Neural cell (in vitro differentiated cells): ENCODE measurements at regions not wholly inside any gene's neighbourhood (a gene's known extent, or its start where the extent isn't known, plus 50 kb on each side); places are given as distances from the start of the nearest gene placed in this dataset.

Experiments
- H2AFZ ChIP-seq: fragments of 200-600, 300-800 bp; sonication (generic), shearing (Covaris generic); 2 replicates; pipeline ENCODE4 v1.6.0; 2014; ENCODE audit warnings: low read depth, mild to moderate bottlenecking, antibody characterized with exemption, low read length, moderate library complexity
- H3F3A ChIP-seq: fragments of 200-600 bp; shearing (Covaris generic); 2 replicates; pipeline ENCODE4 v1.6.1; 2016; ENCODE audit warnings: mild to moderate bottlenecking, moderate library complexity, mixed read lengths, antibody characterized with exemption, low read length; ENCODE audit not compliant: insufficient read depth, poor library complexity, severe bottlenecking
- H3K27ac ChIP-seq: fragments of 200-600, 300-800 bp; sonication (generic), shearing (Covaris generic); 2 replicates; pipeline ENCODE4 v1.5.1; 2014; ENCODE audit warnings: mild to moderate bottlenecking, low read length, moderate library complexity
- H3K27me3 ChIP-seq: fragments of 300-800, 200-600 bp; sonication (generic), shearing (Covaris generic); 2 replicates; pipeline ENCODE4 v1.6.0; 2014; ENCODE audit warnings: mild to moderate bottlenecking, low read depth, low read length, moderate library complexity; ENCODE audit not compliant: insufficient read depth
- H3K36me3 ChIP-seq: fragments of 300-800, 200-600 bp; sonication (generic), shearing (Covaris generic); 2 replicates; pipeline ENCODE4 v1.5.1; 2014; ENCODE audit warnings: mild to moderate bottlenecking, antibody characterized with exemption, low read length, moderate library complexity; ENCODE audit not compliant: insufficient read depth
- H3K4me2 ChIP-seq: fragments of 300-800, 200-600 bp; sonication (generic), shearing (Covaris generic); 2 replicates; pipeline ENCODE4 v1.6.0; 2014; ENCODE audit warnings: mild to moderate bottlenecking, low read length
- H3K4me3 ChIP-seq: fragments of 300-800, 200-600 bp; sonication (generic), shearing (Covaris generic); 2 replicates; pipeline ENCODE4 v1.5.1; 2014; ENCODE audit warnings: mild to moderate bottlenecking, low read length, moderate library complexity
- H3K79me2 ChIP-seq: fragments of 200-600 bp; shearing (Covaris generic); replicated peaks from 2 replicates; pipeline ENCODE4 v1.6.0; 2014; ENCODE audit warnings: mild to moderate bottlenecking, low read length, moderate library complexity; ENCODE audit not compliant: insufficient read depth
- H3K9ac ChIP-seq: fragments of 300-800, 200-600 bp; sonication (generic), shearing (Covaris generic); 2 replicates; pipeline ENCODE4 v1.6.1; 2016; ENCODE audit warnings: mild to moderate bottlenecking, low read length, mixed read lengths
- H3K9me2 ChIP-seq: fragments of 200-600 bp; shearing (Covaris generic); 2 replicates; pipeline ENCODE4 v1.6.1; 2016; ENCODE audit warnings: mild to moderate bottlenecking, low read length, mixed read lengths; ENCODE audit not compliant: insufficient read depth
- H3K9me3 ChIP-seq: fragments of 200-600, 300-800 bp; sonication (generic), shearing (Covaris generic); 2 replicates; pipeline ENCODE4 v1.6.1; 2016; ENCODE audit warnings: mild to moderate bottlenecking, mixed run types, low read length, moderate library complexity, mixed read lengths
- H4K20me1 ChIP-seq: fragments of 200-600 bp; shearing (Covaris generic); 2 replicates; pipeline ENCODE4 v1.6.1; 2016; ENCODE audit warnings: mild to moderate bottlenecking, mixed run types; ENCODE audit not compliant: insufficient read depth
- CTCF ChIP-seq: fragments of 450-650 bp; IDR thresholded peaks from 2 replicates; pipeline ENCODE4 v1.5.1; 2014; ENCODE audit warnings: antibody characterized with exemption, mild to moderate bottlenecking, moderate library complexity; ENCODE audit not compliant: poor library complexity, severe bottlenecking
- EP300 ChIP-seq: fragments of 450-650 bp; conservative IDR thresholded peaks from 2 replicates; pipeline ENCODE4 v1.6.1; 2014; ENCODE audit warnings: antibody characterized with exemption, mild to moderate bottlenecking, moderate library complexity; ENCODE audit not compliant: poor library complexity, severe bottlenecking
- EZH2 ChIP-seq: fragments of 200-600, 300-800 bp; shearing (Covaris generic), sonication (generic); IDR thresholded peaks from 2 replicates; pipeline ENCODE4 v1.6.1; 2014; ENCODE audit warnings: antibody characterized with exemption, low read length, borderline replicate concordance, mild to moderate bottlenecking; ENCODE audit not compliant: insufficient read depth, poor library complexity, severe bottlenecking
- MXI1 ChIP-seq: fragments of 450-650 bp; conservative IDR thresholded peaks from 2 replicates; pipeline ENCODE4 v1.6.1; 2014; ENCODE audit warnings: antibody characterized with exemption, mild to moderate bottlenecking; ENCODE audit not compliant: poor library complexity, severe bottlenecking
- POLR2AphosphoS5 ChIP-seq: IDR thresholded peaks from 2 replicates; pipeline ENCODE4 v1.6.1; 2012
- RAD21 ChIP-seq: fragments of 450-650 bp; conservative IDR thresholded peaks from 2 replicates; pipeline ENCODE4 v1.6.1; 2014; ENCODE audit warnings: antibody characterized with exemption, mild to moderate bottlenecking, moderate library complexity
- SMC3 ChIP-seq: fragments of 450-650 bp; conservative IDR thresholded peaks from 2 replicates; pipeline ENCODE4 v1.6.1; 2014; ENCODE audit warnings: antibody characterized with exemption, mild to moderate bottlenecking, moderate library complexity; ENCODE audit not compliant: poor library complexity
- TAF1 ChIP-seq: IDR thresholded peaks from 2 replicates; pipeline ENCODE4 v1.6.1; 2012; ENCODE audit warnings: low read depth
- TF ChIP-seq, protein P1 (sequence below): IDR thresholded peaks from 2 replicates; pipeline ENCODE4 v1.6.1; 2012; ENCODE audit warnings: borderline replicate concordance

DNA sequence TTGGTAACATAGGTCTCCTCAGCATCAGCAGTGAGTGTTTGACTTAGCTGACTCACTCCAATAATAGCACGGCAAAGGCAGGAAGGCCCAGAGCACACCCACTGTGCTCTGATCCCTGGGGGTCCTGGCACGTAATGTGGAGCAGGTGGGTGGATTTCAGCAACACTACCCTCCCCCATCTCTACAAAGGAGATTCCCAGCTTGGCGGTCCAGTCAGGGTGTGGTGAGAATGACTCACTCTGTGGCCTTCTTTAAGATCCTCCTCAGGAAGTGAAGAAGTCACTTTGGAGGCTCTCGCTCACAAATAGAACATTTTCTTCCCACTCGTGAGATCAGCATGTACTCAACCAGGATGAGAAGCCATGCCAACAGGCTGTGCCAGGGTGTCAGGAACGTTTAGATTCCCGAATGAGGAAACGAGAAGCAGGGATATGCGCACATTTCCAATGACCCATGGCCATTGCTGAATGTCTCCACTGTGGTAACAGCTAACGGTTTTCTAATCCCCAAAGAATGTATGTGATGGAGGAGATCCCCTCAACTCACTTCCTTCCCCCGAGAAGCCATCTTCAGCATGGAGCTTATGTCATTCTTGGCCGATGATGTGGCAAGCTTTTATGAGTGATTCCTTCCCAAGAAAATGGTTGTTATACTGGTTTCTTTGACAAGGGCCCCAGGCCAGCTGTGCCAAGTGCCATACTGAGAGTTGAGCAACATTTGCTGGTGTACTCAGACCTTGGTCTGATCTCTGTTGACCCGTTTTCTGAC lies 365.2 kb downstream of the C16orf95 start:
- Histone ChIP-seq H3K79me2 (no peaks in the 10 kb centered on the region), H3K9me2 (no peaks in the 10 kb centered on the region), H4K20me1 (no peaks in the 10 kb centered on the region), H3K9me3 (no peaks in the 10 kb centered on the region), H3K4me2 (no peak overlapping the region), H3K4me3 (no peak overlapping the region), H3F3A (no peaks in the 10 kb centered on the region), H3K27me3 (no peaks in the 10 kb centered on the region), H3K27ac (no peak overlapping the region), H3K9ac (no peak overlapping the region), H3K36me3 (no peaks in the 10 kb centered on the region), H2AFZ (no peak overlapping the region)
- TF ChIP-seq EZH2, result no peak
- TF ChIP-seq CTCF, result no peak
- no peak for TF ChIP-seq EP300
- no peak for TF ChIP-seq POLR2AphosphoS5
- no peak for TF ChIP-seq TAF1
- TF ChIP-seq RAD21, result no peak
- TF ChIP-seq, protein P1, sequence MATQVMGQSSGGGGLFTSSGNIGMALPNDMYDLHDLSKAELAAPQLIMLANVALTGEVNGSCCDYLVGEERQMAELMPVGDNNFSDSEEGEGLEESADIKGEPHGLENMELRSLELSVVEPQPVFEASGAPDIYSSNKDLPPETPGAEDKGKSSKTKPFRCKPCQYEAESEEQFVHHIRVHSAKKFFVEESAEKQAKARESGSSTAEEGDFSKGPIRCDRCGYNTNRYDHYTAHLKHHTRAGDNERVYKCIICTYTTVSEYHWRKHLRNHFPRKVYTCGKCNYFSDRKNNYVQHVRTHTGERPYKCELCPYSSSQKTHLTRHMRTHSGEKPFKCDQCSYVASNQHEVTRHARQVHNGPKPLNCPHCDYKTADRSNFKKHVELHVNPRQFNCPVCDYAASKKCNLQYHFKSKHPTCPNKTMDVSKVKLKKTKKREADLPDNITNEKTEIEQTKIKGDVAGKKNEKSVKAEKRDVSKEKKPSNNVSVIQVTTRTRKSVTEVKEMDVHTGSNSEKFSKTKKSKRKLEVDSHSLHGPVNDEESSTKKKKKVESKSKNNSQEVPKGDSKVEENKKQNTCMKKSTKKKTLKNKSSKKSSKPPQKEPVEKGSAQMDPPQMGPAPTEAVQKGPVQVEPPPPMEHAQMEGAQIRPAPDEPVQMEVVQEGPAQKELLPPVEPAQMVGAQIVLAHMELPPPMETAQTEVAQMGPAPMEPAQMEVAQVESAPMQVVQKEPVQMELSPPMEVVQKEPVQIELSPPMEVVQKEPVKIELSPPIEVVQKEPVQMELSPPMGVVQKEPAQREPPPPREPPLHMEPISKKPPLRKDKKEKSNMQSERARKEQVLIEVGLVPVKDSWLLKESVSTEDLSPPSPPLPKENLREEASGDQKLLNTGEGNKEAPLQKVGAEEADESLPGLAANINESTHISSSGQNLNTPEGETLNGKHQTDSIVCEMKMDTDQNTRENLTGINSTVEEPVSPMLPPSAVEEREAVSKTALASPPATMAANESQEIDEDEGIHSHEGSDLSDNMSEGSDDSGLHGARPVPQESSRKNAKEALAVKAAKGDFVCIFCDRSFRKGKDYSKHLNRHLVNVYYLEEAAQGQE, result no peak
- TF ChIP-seq MXI1, result no peak
- no peak for TF ChIP-seq SMC3

- H3K9me3 ChIP-seq, result no peaks in the 10 kb centered on the region
Observed at GRCh38 chr16:86952769-86953168, 364.4 kb downstream of the C16orf95 start.

More at GRCh38 chr16:86952769-86953168, 364.4 kb downstream of the C16orf95 start:
- Histone ChIP-seq H3K27me3 (no peaks in the 10 kb centered on the region), H3K79me2 (no peaks in the 10 kb centered on the region), H2AFZ (no peak overlapping the region), H3K36me3 (no peaks in the 10 kb centered on the region), H3K4me3 (no peak overlapping the region), H3K9ac (no peak overlapping the region), H4K20me1 (no peaks in the 10 kb centered on the region), H3K4me2 (no peak overlapping the region), H3K9me2 (no peaks in the 10 kb centered on the region), H3K27ac (no peak overlapping the region), H3F3A (no peaks in the 10 kb centered on the region)
- TF ChIP-seq RAD21 (no peak), SMC3 (no peak), MXI1 (no peak), EP300 (no peak), TAF1 (no peak), CTCF (no peak), POLR2AphosphoS5 (no peak), EZH2 (no peak)
- TF ChIP-seq, protein P1, result no peak
